Fibroblast of the conjunctiva (primary cell): ENCODE measurements at regions not wholly inside any gene's neighbourhood (a gene's known extent, or its start where the extent isn't known, plus 50 kb on each side); places are given as distances from the start of the nearest gene placed in this dataset.

ENCODE experiments used
- DNase-seq: peaks from one replicate; pipeline ENCODE4 v3.0.0-alpha.2; 2010; ENCODE audit warnings: low read depth

DNA sequence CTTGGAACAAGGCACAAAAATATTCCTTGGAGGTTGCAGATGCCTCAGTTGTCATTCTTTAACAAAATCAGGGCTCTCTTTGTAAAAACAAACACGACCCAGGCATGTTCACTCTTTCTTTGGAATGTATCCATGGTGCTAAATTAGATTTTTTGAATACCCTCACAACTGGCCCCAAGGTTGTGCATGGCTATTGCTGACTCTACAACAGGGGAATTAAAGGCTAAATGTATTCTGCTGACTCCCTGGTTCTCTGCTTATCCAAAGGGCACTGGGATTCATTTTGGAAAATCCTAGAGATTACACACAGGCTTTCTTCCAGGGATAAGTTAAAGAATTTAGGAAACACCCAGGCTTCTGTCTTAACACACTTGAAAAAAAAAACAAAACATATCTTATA, 332.5 kb downstream of the WDR11 start:
- DNase-seq, result no peak

DNA sequence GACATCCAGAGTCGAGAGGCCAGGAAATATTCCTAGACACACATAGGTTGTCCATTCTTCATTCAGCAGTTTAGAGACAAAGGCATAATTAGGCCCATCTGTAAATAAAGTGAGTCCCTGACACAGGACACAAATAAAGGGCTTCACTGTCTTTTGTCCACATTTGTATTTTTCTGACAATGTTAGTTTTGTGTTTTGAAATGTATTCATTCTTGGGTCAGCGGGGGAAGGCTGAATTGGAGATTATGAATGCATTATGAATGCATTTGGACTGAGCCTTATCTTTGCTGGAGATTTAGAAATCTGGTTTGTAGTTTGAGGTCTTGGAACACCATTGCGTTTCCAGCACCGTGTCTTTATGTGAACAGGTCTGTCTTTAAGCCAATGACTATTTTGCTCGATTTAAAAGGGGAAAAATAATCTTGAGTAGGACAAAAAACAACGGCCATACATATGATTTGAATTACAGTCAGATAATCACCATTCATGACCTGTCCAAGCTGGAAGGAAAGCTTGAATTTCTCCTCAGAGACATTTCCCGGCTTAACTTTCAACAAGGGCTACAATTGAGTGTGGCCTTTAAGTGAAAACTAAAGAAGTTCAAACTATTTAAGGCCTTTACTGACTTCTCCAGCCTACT, 334.8 kb downstream of the WDR11 start:
- DNase-seq, result no peak

DNA sequence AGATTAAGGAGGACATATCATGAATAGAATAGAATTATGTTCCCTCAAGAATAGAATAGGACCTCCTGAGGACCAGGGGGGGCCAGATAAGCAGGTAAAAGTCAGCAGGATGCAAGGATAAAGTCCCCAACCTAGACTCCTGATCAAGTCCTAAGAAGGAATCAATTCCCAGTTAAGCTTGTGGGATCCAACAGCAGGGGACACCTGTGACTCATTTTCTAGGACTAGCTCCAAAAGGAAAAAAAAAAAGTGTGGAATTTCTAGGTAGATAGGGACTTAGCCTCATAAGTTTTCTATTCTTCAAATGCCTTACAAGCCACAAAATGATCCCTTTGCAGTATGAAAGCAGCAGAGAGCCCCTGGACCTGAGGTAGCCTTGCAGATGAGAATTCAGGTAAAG, 336.2 kb downstream of the WDR11 start:
- DNase-seq, result no peak

DNA sequence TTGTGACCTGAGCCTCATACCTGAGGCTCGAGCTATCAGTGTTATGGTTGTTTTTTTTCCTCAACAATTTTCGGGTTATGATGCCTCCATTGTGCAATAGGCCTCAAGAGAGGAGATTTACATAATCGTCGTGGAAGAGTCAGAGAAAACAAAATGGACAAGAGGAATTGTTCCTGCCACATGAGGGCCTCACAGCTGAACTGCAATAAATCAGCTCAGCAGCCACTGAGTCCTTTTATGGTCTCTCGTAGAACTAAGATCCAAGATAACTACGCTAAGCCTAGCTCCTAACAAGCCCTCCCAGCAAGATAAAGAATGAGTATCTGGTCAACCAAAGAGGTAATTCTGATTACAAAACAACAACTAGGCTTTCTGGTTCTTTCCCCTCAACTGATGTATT, 336.8 kb downstream of the WDR11 start:
- DNase-seq, result no peak

DNA sequence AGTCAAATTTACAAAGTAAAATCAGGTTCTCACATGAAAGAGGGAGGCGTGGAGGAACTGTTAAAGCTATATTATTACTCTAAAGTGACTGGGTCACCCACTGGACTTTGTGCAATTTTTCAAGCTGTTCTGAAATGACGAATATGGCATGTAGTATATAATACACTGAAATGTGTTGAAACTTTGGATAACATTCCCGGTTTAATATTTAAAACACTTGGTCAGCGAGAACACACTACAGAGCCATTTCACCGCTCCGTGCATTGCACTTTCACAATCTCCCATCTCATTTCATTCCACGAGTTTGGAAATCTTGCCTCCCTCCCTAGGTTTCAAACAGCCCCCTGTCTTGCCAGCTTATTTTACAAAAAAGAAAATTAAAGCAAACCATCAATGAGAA, 337.9 kb downstream of the WDR11 start:
- no peak for DNase-seq

DNA sequence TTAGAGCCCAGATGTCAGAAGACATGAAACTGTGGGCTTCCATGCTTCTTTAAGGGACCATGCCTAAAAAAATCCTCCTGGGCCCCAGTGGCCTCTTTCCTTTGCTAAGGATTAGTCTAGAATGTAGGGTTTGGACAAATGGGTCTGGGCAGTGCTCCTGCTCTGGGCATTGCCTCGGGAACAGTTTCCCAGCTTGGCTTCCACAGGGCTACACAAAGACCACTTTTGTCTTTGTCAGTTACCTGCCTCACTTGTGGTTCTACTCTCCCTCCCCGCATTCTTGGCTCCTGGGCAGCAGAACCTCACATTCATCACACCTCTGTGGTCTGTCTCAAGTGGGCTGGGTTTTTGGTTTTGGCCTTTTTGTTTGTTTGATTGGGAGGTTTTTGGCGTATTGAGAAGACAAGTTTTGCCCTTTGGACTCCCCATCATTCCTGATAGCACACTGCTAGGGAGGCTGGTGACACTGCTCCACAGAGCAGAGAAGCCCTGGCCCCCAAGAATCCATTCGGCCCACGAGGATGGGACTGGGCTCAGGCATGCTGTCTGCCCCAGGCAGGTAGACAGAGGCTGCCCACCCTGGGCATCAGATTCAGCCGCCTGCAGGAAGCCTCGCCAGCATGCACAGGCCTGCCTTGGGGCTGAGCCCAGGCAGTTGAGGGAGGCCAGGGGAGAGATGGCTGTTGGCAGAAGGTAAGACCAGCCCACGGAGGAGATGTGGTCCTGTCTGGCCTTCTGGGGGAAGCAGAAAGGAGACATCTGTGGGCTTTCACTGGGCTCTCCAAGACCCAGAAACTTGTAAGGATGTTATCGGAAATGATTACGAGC, 343.7 kb downstream of the WDR11 start:
- DNase-seq, result no peak

DNA sequence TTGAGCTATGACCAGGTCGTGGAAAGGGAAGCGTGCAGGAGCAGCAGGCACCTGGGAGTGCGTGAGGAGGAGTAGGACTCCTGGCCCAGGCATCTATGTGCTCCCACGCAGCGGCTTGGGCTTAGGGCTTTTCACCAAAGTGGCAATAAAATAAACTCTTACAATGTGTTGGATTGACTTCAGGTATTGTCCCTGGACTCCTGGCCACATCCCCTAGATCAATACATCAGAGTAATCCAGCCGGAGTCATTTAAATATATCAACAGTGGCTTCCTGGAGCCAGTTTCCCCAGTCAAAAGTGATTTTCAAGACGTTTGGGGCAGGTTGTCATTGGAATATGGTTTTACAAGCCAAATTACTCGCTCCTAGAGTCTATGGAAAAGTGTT, 344.4 kb downstream of the WDR11 start:
- no peak for DNase-seq

DNA sequence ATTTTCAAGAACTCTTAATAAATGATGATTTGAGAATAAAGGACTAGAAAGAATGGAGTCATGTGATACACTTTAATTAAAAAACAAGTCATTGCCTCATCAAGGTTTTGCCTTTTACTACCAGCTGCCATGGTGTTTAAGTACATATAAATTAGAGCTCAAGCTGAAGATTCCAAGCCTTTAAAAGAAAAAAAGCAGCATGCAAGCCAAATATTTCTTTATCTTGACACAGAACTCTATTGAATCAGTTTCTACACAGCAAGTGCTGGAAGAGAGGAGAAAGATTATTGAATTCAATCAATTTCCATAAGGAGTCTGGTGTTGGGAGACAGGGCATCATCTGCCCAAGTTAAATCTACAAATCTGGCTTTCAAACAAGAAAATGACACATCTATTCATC, 347.9 kb downstream of the WDR11 start:
- DNase-seq, result no peak

DNA sequence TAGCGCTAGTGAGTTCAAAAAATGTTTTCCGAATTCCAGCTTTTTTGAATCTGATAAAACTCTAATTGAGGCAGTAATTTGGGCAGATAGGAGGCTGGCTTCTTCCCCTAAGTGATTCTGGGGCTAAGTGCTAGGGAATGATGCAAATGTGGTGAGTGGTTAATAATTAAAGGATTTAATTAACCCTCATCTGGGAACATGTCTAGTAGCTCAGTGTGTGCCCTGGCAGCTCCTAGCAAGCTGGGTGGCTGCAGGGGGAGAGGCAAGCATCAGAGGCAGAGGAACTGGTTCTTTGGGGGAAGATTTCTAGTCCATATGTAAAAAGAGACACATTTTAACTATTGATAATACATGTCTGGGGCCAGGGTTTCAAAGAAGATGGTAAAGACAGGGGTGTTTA, 354.5 kb downstream of the WDR11 start:
- DNase-seq, result no peak

DNA sequence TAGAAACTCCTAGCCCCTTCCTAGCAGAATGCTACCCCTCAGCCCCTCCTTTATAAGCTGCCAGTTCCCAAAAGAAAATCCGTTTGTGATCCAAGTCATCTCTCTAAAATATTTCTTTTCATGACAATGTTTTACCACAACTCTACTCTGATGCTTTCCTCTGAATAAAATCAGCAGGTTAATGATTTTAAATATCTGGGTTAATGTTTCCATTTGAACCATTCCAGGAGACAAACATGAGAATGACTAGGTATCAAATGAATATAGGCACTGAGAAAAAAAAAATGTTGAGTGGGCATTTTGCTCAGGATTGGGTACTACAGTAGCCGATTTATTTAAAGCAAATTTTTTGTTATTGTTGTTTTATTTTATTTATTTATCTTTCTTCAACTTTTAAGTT, 360.3 kb downstream of the WDR11 start:
- DNase-seq, result no peak

DNA sequence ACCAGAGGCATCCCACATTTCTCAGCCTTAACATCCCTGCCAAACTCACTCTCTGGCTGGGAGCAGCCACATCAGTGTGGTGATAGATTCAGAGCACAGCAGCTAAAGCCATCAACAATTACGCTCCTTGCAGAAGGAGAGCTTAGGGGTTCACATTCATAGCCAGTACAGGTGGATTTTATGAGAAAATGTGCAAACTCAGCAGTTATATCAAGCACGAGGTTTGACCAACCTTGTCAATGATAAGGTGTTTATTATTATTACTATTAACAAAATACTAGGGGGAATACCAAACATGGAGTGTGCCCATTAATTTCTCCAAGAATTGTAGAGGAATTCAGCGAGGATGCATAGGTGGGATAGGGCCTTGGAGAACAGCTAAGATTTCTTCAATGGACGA, 362.3 kb downstream of the WDR11 start:
- DNase-seq, result no peak

DNA sequence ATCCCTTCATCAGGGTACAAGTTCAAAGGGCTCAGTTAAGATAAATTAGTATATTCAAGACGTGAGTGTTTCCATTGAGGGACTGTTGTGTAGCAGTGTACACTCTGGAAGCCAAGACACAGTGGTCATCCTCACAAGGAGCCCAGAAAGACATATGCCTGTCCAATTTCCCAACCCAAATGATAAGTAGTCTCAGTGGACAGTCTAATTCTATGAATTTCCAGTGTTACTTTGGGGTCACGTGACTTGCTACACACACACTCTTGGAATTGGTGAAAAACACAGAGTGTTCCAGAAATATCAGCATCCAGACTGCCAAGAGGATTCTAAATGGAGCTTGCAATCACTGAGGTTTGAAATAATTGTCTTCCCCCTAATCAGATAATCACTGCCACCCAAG, 365.1 kb downstream of the WDR11 start:
- DNase-seq, result no peak

DNA sequence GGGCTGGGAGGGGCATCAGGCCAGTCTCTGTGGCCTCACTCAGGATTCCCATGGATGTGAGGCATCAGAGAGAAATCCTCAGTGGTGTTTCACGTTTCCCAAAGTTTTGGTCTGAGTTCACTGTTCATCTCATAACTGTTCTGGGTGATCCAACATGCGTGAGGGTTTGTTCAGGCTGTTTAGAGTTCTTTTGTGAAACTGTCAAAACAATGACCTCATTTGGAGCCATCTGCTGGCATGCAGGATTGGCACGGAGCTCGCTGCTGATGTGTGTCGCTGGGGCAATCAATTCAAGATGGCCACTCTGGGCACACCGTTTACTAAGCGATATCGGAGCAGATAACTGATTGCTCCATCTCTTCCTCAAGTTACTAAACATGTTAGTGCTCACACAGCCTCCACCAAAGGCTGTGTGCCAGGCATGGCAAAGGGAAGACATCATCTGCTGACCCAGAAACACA, 365.6 kb downstream of the WDR11 start:
- no peak for DNase-seq

DNA sequence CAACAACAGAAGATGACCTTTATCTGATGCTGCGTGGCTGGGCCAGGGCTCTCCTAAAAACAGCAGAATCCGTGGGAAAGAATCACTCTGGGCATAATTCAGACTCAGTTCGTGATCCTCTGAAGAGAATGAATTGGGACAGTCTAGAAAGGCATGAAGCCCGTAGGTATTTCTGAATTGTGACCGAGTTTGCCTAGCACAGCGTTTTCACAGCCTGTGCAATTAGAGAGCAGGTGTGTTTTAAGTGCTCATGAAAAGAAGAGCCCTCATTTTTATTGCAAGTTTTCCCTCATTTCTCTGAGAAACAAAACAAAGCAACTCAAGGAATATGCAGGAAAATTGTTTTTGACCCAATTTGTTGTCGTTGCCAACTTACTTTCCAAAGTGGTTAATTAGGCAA, 366.2 kb downstream of the WDR11 start:
- DNase-seq, result no peak

DNA sequence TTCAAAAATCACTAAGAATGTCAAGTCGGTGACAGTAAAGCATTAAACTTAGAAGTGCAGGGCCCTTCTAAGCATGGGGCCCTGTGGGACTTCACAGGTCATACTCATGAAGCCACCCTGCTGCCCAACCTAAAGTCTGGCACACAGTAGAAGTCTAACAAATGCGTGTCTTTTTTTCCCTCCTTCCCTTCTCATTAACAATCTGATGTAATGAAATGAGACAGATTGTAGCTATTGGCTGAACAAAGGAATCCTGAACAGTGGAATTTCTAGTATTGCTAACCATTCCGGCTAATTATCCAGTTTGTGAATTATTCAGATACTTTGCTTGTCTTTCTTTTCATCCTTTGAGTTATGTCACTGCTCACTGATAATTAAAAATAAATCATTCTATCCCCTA, 369.9 kb downstream of the WDR11 start:
- no peak for DNase-seq

DNA sequence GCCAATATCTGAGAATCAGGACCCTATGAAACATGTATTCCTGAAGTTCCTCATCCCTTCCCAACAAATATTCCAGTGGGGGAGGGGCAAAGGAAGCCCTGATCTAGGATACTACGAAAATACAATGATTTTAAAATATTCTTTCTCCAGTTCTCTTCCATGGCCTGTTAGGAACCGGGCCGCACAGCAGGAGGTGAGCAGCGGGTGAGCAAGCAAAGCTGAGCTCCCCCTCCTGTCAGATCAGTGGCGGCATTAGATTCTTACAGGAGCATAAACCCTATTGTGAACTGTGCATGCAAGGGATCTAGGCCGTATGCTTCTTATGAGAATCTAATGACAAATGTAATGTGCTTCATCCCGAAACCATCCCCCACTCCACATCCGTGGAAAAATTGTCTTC, 370.8 kb downstream of the WDR11 start:
- DNase-seq, result no peak

DNA sequence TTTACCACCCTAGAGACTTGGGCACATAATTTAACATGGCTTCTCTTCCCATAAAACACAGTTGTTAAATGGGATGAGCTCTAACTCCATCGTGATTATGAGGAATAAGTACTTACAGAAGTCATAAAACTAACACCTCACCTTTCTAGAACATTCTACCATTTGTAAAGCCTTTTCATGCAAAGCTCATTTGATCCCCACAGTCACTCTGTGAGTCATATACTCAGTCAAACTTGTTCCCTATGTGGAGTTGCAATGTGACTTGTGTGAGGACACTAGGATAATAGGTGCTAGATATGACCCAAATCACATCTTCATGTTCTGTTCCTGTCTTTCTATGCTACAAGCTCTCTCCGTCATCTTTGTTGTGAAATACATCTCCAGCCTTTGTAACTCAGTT, 371.7 kb downstream of the WDR11 start:
- no peak for DNase-seq

DNA sequence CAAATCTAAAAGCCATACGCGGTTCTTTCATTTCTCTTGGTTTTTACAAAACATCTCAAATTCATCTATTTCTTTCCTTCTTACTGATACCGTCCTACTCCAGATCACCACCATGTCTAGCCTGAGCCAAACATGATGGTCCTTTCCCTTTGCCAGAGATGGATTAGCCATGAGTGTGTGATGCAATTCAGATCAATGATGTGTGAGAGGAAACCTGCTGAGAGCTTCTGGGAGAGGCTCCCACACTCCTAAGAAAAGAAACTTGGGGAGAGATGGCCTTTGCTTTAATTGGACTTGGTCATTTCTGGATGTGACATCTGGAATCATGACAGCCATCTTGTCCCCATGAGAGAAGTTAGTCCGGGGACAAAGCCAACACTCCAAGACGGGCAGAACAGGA, 367.2 kb downstream of the FGFR2 start:
- DNase-seq, result no peak

DNA sequence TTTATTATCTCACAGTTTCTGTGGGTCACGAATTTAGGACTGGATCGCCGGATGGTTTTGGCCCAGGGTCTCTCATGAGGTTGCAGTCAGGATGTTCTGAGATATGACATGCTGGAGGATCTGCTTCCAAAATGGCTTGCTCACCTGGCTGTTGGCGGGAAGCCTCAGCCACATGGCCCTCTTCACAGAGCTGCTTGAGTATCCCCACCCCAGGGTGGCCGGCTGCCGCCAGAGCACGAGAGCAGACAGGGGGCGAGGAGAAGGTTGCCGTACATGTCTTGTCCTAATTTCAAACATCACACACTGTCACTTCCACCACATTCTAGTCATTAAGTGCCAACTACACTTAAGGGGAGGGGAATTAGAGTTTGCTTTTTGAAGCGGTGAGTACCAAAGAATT, 365.8 kb downstream of the FGFR2 start:
- DNase-seq, result no peak

DNA sequence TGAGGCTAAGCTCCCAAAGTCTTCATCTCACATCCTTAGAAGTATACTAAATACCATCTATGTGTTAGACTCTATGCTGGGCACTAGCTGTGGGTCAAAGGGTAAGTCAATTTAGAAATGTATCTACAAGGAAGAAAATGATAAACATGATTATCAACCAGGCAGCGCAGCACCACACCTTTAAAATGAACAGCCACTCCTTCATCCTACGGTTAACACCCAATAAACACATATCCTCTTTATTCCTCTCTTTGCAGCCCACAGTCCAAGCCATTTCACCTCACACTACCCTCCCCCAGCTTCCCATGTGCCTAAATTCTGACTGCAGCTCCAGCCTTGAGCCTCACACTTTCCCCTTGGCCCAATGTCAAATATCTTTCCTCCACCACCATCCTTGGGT, 362.6 kb downstream of the FGFR2 start:
- no peak for DNase-seq

DNA sequence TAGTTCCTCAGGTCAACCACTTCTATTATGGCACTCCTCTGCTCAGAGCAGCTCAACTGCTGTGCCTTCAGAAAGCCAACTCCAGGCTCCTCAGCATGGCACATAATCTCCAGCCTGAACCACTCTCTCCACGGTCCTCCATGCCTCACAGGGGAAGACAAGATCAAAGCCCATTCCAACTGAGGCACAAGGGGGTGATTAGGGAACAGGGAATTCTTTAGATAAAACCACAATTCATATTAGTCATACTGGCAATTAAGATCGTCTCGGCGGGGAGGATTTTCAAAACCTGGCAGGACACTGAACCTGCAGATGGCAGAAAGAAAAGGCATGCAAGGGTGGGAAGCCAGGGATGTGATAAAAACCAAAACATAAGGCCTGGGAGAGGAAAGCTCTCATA, 361.6 kb downstream of the FGFR2 start:
- no peak for DNase-seq

DNA sequence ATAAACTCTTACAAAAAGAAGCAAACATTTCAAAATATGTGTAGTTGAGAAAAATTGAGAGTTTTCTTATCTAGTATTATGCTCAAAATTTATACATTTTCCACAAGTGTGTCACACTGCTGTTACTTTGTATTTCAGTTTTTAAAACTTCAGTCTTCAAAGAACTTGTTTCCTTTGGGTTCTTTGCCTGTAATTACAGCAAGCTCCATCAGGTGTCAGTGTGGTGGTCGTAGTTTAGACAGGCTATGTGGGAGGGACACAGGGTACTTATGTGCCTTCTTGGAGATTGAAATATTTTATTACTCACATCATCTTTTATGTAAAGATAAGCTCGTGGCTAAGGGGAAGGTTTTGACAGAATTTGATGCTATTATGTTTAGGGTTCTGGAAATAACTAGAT, 360.5 kb downstream of the FGFR2 start:
- DNase-seq, result no peak

DNA sequence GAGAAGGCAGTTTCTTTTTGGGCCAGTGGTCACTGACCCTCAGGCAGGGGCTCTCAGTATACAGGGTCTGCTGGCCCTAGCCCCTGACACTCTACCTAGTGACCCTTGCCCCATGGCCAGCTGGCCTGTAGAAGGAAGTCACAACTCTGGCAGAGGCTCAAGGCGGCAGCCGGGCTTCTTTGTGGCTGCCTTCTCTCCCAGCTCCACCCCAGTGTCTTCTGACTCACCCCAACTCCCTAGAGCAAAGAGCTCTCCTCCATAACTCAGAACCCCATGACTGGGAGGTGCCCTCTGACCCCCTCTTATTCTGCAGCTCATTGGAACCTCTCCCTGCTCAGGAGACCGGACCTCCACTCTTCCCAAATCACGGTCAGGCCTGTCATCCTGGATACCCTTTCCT, 358.2 kb downstream of the FGFR2 start:
- DNase-seq, result no peak

DNA sequence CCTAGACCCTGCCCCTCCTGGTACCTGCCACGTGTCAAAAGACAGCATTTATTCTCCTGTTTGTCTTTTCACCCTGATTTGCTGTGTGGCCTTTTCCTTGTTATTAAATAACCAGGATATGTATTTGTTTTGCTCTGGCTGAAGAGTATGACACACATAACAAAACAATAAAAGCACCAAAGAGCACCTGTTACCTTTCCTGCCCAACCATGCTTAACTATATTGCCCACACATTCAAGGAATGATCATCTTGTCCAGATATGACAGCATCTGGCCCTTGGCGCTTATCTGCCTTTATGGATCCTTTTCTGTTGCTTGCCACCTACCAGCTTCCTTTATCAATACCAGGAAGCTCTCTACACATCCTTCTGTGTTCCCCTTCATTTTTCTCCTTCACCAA, 357.7 kb downstream of the FGFR2 start:
- no peak for DNase-seq
